ENCODE measurements at regions not wholly inside any gene's neighbourhood (a gene's known extent, or its start where the extent isn't known, plus 50 kb on each side); places are given as distances from the start of the nearest gene placed in this dataset.

- Histone ChIP-seq H3K9me2 (ENCODE audit: insufficient read depth) (0 out of 2 replicates have a peak, but pooled peaks cover 6% of the 10 kb centered on the region), H3K27ac (ENCODE audit: low read depth) (no peak overlapping the region), H3K79me2 (replicated peaks; ENCODE audit: insufficient read depth) (no peaks in the 10 kb centered on the region), H3K27me3 (ENCODE audit: insufficient read depth) (no peaks in the 10 kb centered on the region), H3K4me2 (no peak overlapping the region), H4K20me1 (replicated peaks; ENCODE audit: insufficient read depth) (no peaks in the 10 kb centered on the region), H3K4me1 (ENCODE audit: insufficient read depth) (no peaks in the 10 kb centered on the region), H2AFZ (no peak overlapping the region), H3F3A (replicated peaks; ENCODE audit: low read depth) (no peaks in the 10 kb centered on the region), H3K36me3 (ENCODE audit: insufficient read depth) (peaks cover 4% of the 10 kb centered on the region; the same call in 1 of the 2 replicates), H3K4me3 (no peak overlapping the region)
- Mint-ChIP-seq H3K36me3 (ENCODE audit: low read depth) (no peaks in the 10 kb centered on the region; the same call in 1 of the 3 replicates), H3K27me3 (ENCODE audit: insufficient read depth, low read depth, poor library complexity) (peaks cover 2% of the 10 kb centered on the region), H3K27ac (no peak overlapping the region), H3K4me3 (no peak overlapping the region), H3K4me1 (peaks cover 3% of the 10 kb centered on the region; the same call in 1 of the 3 replicates), H3K9me3 (peaks cover 3% of the 10 kb centered on the region)
- DNase-seq (ENCODE audit: low spot score) (no peak), ATAC-seq (no peak)
- no peak for TF ChIP-seq ZNF114 (CRISPR knock-in tag; IDR thresholded peaks at IDR 0.05)
Observed at GRCh38 chr2:224195925-224196571, 157.0 kb upstream of the SERPINE2 start.

GRCh38 chr2:224194161-224194560 lies 155.1 kb upstream of the SERPINE2 start:
- Histone ChIP-seq H3K4me2 (no peak overlapping the region), H4K20me1 (replicated peaks; ENCODE audit: insufficient read depth) (no peaks in the 10 kb centered on the region), H3K4me1 (ENCODE audit: insufficient read depth) (no peaks in the 10 kb centered on the region), H2AFZ (no peak overlapping the region), H3K79me2 (replicated peaks; ENCODE audit: insufficient read depth) (no peaks in the 10 kb centered on the region), H3K36me3 (ENCODE audit: insufficient read depth) (peaks cover 4% of the 10 kb centered on the region; the same call in 1 of the 2 replicates), H3F3A (replicated peaks; ENCODE audit: low read depth) (no peaks in the 10 kb centered on the region), H3K9me2 (ENCODE audit: insufficient read depth) (0 out of 2 replicates have a peak, but pooled peaks cover 9% of the 10 kb centered on the region), H3K27ac (ENCODE audit: low read depth) (no peak overlapping the region), H3K27me3 (ENCODE audit: insufficient read depth) (no peaks in the 10 kb centered on the region), H3K4me3 (no peak overlapping the region)
- no peak overlapping the region for H3K27ac Mint-ChIP-seq
- H3K9me3 Mint-ChIP-seq: peaks cover 3% of the 10 kb centered on the region
- ATAC-seq (no peak), DNase-seq (ENCODE audit: low spot score) (no peak)
- H3K27me3 Mint-ChIP-seq (ENCODE audit: insufficient read depth, low read depth, poor library complexity): peaks cover 2% of the 10 kb centered on the region
- peaks cover 3% of the 10 kb centered on the region; the same call in 1 of the 3 replicates for H3K4me1 Mint-ChIP-seq
- no peaks in the 10 kb centered on the region; the same call in 1 of the 3 replicates for H3K36me3 Mint-ChIP-seq (ENCODE audit: low read depth)
- H3K4me3 Mint-ChIP-seq: no peak overlapping the region
- TF ChIP-seq EZH2phosphoT487 (IDR thresholded peaks at IDR 0.05; ENCODE audit: unreplicated experiment) (no peak), STAT1 (IDR thresholded peaks at IDR 0.05; ENCODE audit: unreplicated experiment) (no peak)

- no peak overlapping the region for H3K4me2 ChIP-seq
- Mint-ChIP-seq H3K4me1 (peaks cover 3% of the 10 kb centered on the region; the same call in 1 of the 3 replicates), H3K4me3 (no peak overlapping the region), H3K36me3 (ENCODE audit: low read depth) (no peaks in the 10 kb centered on the region; the same call in 1 of the 3 replicates), H3K27ac (no peak overlapping the region), H3K9me3 (peaks cover 5% of the 10 kb centered on the region), H3K27me3 (ENCODE audit: insufficient read depth, low read depth, poor library complexity) (peaks cover 2% of the 10 kb centered on the region)
- H2AFZ ChIP-seq: no peak overlapping the region
- DNase-seq (ENCODE audit: low spot score) (no peak), ATAC-seq (no peak)
- H3K79me2 ChIP-seq (replicated peaks; ENCODE audit: insufficient read depth): no peaks in the 10 kb centered on the region
- no peaks in the 10 kb centered on the region for H3F3A ChIP-seq (replicated peaks; ENCODE audit: low read depth)
- 0 out of 2 replicates have a peak, but pooled peaks cover 11% of the 10 kb centered on the region for H3K9me2 ChIP-seq (ENCODE audit: insufficient read depth)
- H3K36me3 ChIP-seq (ENCODE audit: insufficient read depth): peaks cover 4% of the 10 kb centered on the region; the same call in 1 of the 2 replicates
- H3K27me3 ChIP-seq (ENCODE audit: insufficient read depth): no peaks in the 10 kb centered on the region
- no peaks in the 10 kb centered on the region for H3K4me1 ChIP-seq (ENCODE audit: insufficient read depth)
- no peaks in the 10 kb centered on the region for H4K20me1 ChIP-seq (replicated peaks; ENCODE audit: insufficient read depth)
- no peak overlapping the region for H3K4me3 ChIP-seq
- H3K27ac ChIP-seq (ENCODE audit: low read depth): no peak overlapping the region
- TF ChIP-seq EZH2 (IDR thresholded peaks at IDR 0.05; ENCODE audit: low read depth, unreplicated experiment) (no peak), JUNB (IDR thresholded peaks at IDR 0.05; ENCODE audit: unreplicated experiment) (no peak), REST (IDR thresholded peaks at IDR 0.05; ENCODE audit: unreplicated experiment) (no peak), EZH2phosphoT487 (IDR thresholded peaks at IDR 0.05; ENCODE audit: unreplicated experiment) (no peak), ZNF331 (CRISPR knock-in tag; IDR thresholded peaks at IDR 0.05; ENCODE audit: low read depth) (no peak), ETS1 (IDR thresholded peaks at IDR 0.05) (no peak), CREB1 (CRISPR knock-in tag; IDR thresholded peaks at IDR 0.05; ENCODE audit: low read depth) (no peak), ZNF114 (CRISPR knock-in tag; IDR thresholded peaks at IDR 0.05) (no peak)
Observed at GRCh38 chr2:224191465-224191864, 152.4 kb upstream of the SERPINE2 start.
